Stimulated activated CD8-positive, alpha-beta memory T cell treated with anti-CD3 and anti-CD28 coated beads, Interleukin-7, amount 100 ng/mL, for 1 hour (primary cell): ENCODE measurements at regions not wholly inside any gene's neighbourhood (a gene's known extent, or its start where the extent isn't known, plus 50 kb on each side); places are given as distances from the start of the nearest gene placed in this dataset.
"Not testable (repeated sequence)": the region's sequence is repeated elsewhere in the genome, so short reads cannot be mapped to it uniquely, and the experiment has no call there.

Experiments
- DNase-seq, 2 donors: peaks; one replicate each; pipeline ENCODE4 v3.0.0-alpha.2; 2020; ENCODE audit warnings: low read depth in 2 of 2

DNA sequence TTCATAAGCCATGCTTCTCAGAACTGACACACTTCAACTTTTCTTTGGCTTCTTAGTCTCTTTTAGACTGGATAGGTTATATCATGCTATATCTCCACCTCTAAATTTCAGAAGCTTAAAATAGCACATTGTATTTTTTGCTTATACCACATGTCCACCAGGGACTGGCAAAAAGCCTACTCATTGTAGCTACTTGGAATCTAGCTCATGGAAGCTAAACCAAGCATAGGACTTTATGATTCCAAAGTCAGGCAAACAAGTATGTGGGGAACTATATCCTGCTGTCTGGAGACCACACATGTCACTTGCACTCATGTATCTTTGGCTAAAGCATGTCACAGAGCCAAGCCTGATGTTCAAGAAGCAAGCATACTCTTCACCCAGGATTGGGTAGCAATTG lies 245.0 kb upstream of the RASGRP1 start:
- no peak for DNase-seq

DNA sequence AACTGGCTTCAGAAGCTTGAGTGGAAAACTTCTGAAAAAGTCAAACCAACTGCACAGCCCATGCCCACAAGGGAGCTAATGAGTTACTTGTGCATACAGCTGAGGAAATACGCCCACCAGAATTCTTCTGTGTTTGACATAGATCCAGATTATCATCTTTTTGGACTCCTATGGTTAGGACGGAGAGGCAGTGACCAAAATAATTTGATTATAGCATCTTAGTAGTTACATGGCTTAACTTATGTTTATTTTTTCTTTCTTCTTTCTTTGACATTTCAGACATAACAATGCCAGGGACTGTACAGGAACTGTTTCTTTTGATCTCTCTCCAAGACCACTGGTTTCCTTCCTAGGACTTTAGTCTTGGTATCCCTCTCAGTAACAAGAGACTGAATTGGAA lies 246.1 kb upstream of the RASGRP1 start:
- DNase-seq = no peak

DNA sequence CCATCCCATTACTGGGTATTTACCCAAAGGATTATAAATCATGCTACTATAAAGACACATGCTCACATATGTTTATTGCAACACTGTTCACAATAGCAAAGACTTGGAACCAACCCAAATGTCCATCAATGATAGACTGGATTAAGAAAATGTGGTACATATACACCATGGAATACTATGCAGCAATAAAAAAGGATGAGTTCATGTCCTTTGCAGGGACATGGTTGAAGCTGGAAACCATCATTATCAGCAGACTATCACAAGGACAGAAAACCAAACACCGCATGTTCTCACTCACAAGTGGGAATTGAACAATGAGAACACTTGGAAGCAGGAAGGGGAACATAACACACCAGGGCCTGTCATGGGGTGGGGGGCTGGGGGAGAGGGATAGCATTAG lies 249.6 kb upstream of the RASGRP1 start:
- not testable (repeated sequence) for DNase-seq

- DNase-seq = no peak
Measured at GRCh38 chr15:38814891-38815290, 250.3 kb upstream of the RASGRP1 start.

- peak; percentile 60 to 72 for DNase-seq
Measured at GRCh38 chr15:38817427-38818156, 253.0 kb upstream of the RASGRP1 start.

GRCh38 chr15:38818157-38818790 lies 253.7 kb upstream of the RASGRP1 start:
- no peak for DNase-seq

DNA sequence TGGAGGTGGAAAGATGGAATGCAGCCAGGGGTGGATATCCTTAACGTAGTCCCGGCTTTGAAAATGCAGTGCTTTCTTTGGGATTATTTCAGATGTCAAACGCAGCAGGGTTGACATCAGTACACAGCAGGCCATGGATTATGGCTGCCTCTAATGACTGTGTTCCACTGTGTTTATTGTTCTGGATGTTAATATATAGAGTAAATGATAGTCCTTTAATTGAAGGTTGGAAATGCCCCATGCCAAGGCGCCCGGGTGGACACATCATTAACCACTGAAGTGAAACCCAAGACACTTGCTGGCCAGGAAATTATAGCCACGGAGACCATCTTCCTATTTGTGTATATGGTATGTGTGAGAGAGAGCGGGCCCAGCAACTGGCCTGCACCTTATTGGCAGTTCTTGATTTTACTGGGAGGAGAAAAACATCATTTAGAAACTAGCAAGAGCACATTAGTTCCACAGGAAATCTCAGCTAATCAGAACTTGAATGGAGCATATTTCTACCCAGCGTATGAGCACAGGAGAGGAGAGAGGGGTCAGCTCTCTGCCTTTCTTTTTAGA lies 254.9 kb upstream of the RASGRP1 start:
- no peak for DNase-seq

- DNase-seq = no peak
Measured at GRCh38 chr15:38823263-38823662, 258.6 kb upstream of the RASGRP1 start.

DNA sequence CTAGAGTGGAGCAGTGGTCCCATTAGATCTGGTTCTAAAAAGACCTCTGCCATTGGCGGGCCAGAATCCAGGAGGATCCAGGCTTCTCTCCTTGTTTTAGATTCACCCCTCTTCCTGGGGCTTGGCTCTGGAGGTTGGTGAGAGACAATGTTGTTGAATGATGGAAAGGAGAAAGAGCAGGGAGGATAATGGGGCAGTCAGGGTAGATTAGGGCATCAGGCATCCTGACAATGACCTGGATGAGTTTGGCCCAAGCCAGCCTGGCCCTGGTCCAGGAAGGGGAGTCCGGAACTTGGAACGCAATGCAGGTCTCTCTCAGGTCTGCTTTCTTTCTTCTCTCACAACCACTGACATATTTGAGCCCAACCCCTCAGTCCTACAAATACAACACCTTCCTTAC lies 260.1 kb upstream of the RASGRP1 start:
- no peak for DNase-seq

DNA sequence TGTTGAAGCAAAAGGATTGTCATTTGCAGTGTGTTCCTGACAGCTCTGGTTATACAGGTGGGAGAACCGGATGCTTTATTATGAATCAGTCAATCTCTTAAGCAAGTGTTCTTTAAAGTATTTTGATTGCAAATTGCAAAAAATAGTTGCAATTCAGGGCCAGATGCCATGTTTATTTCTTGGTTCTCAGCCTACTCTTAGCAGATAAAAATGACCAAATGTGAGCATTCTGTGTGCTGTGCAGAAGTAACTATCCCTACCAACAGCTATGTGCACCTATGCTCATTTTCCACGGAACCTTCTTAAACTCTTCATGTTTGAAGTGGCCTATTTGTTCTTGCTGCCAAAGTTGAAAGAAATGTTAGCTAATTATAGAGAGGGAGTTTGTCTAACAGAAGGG lies 262.3 kb upstream of the RASGRP1 start:
- DNase-seq = no peak

DNA sequence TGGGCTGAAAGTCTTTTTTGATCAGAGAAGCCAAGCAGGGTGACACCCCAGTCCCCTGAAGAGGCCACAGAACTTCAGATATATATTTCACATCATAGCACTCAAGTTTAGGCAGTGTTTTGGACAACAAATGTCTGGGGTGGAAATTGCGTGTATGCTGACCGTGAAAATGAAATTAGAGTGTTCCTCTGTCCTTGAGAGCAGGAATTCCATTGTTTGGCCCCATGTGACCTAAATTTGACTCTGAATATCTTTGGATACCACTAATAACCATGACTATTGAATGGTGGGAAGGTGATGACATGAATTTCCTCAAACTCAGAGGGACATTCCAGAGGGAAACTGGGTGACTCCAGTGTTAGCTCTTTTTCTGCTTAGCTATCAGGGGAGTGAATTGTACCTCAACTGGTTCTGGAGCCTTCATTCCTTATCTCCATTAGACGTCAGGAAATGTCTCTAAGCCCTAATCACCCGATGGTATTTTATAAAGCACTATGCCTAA lies 263.5 kb upstream of the RASGRP1 start:
- DNase-seq = no peak

GRCh38 chr15:38829086-38829485 lies 264.5 kb upstream of the RASGRP1 start:
- DNase-seq = no peak

DNA sequence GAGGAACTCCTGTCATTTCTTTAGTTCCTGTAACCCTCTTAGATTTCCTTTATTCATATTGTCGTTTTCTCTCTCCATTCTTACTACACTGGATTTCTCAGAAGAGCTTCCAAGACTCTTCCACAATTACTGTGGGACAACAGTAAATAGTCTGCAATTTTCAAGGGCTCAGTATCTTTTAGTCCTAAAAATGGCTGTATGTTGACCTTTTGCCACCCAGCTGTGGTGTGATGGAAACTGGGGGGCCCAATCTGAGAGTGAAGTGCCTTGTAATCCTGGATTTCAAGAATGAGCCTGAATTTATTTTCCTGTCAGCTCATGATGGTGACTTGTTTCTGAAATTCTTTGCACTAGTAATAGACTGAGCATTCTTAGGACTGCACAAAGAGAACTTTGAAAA lies 277.6 kb upstream of the RASGRP1 start:
- DNase-seq = no peak

DNA sequence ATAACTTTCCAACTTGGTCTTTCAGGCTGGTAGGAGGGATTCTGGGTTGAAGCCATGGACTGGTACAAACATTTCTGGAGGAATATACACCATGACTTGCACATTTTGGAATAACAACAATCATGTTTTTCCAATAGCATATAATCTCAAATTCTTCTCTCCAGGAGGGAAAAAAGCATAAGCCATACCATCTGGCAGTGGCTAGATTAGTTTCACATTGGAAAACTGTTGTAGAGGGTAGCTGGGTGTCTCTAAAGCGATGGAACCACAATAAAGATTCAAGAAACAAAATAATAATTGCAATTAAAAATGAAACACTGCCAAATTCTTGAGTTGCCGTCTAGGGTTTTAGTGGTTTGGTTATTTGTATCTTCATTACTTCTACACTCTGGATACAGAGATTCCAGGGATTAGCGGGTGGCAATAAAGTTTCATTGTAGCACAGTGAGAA lies 278.5 kb upstream of the RASGRP1 start:
- no peak for DNase-seq

GRCh38 chr15:38843736-38844590 lies 279.3 kb upstream of the RASGRP1 start:
- no peak for DNase-seq

DNA sequence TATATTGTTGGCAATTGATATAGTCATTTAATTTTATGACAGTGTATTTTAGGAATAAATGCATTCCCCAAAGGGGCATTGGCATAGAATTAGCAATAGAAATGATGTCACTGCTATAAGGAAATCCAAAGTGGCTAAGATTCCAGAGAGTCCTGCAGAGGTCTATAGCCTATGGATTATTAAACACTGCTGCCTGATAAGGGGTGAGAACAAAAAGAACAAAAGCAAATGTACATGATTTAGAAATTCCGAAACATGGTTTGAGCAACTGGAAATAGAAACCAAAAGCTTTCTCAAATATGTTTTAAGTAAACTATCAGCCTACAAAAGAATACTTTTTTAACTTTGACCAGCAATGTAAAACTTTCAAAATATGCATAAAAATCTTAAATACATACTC lies 280.1 kb upstream of the RASGRP1 start:
- DNase-seq = no peak

DNA sequence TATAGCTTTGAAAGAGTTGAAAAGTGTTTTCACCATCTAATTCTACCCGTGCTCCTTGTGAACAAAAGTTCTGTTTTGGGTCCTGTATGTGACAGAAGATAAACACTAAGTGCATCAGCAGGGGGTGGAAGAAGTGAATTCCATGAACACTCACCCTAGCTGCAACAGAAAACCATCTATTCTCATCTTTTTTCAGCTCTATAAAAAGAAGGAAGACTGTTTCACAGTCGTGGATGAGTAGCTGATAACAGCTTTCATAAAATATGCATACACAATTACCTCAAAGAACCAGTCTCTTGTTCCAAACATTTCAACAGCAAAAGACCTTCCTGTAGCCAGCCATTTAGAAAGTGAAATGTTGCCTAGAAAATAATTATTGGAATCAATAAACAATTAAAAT lies 281.7 kb upstream of the RASGRP1 start:
- no peak for DNase-seq

DNA sequence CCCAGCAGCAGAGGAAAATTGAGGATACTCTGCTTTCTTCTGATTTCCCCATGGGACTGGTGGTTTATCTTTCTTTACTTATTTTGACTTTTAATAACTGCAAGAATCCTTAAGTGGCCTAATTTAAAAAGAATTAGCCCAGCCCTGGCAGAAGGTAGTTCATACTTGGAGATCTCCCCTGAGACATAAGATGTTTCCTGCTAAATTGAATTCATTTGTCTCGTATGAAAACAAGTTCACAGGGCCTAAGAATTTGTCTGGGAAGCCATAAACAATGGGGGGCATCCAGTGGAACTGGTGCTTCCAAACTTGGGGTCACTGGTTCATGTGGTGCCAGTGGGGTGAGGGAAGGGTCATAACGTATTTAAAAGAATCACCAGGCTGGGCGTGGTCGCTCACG lies 283.1 kb upstream of the RASGRP1 start:
- no peak for DNase-seq

GRCh38 chr15:38849046-38849445 lies 284.4 kb upstream of the RASGRP1 start:
- DNase-seq = no peak

- DNase-seq = not testable (repeated sequence)
Measured at GRCh38 chr15:38852188-38852587, 287.6 kb upstream of the RASGRP1 start.

GRCh38 chr15:38853608-38854007 lies 289.0 kb upstream of the RASGRP1 start:
- DNase-seq = no peak

DNA sequence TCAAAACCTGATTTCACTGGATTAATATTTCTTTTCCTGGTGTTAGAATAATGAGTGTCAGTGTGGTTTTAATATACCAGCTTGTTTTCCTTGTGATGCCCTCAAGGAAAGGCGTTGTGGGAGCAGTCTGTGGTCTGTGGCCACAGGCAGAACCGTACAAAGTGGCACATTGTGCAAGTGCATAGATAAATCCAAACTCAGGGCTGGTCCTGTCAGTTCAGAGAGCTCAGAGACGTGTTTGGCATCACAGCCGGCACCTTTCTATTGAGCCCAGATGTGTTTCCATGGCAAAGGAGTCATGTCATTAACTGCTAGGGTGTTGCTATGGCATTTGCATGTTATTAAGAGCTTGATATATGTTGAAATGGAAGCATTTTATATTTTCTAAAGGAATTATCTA lies 289.9 kb upstream of the RASGRP1 start:
- no peak for DNase-seq
